ENCODE measurements at regions not wholly inside any gene's neighbourhood (a gene's known extent, or its start where the extent isn't known, plus 50 kb on each side); places are given as distances from the start of the nearest gene placed in this dataset.

DNA sequence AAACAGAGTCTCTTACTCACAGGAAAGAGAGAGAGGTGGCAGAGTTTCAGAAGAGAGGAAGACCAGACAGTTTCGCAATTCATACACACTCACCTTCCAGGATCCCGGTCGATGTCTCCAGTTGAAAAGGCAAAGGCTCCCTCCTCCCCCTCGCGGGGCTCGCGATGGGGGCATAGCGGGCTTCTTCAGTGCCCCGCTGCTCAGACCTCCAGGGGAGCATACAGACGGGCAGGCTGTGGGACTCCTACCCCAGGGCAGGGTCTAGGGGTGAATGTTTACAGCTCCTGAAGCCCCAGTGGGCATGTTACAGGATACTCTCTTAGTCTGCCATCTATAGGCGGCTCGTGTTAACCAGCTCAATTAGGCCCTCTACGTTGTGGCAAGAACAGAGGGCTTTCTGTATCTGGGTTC is 139.2 kb downstream of the SLITRK5 start (continued):
- no peak for TF ChIP-seq EGR1 (IDR thresholded peaks at IDR 0.05; ENCODE audit: low read depth in 2 of 2)
- no peak for TF ChIP-seq NR2F2 (IDR thresholded peaks at IDR 0.05)
- TF ChIP-seq ZBTB33 (IDR thresholded peaks at IDR 0.05), result no peak
- TF ChIP-seq JUND (IDR thresholded peaks at IDR 0.05), result no peak

GRCh38 chr13:87810920-87811344 is 139.8 kb downstream of the SLITRK5 start:
- no peaks in the 10 kb centered on the region for H3K9me3 ChIP-seq (ENCODE audit: control insufficient read depth in 4 of 4, low read length in 3 of 4)
- no peak for DNase-seq (ENCODE audit: low spot score)
- no peaks in the 10 kb centered on the region for H3K4me1 ChIP-seq (ENCODE audit: control insufficient read depth in 4 of 4, insufficient read depth in 4 of 4, low read length in 3 of 4)
- no peaks in the 10 kb centered on the region for H3K36me3 ChIP-seq (ENCODE audit: control insufficient read depth in 4 of 4, insufficient read depth in 3 of 4, low read depth in 1 of 4, low read length in 3 of 4)
- H3K9ac ChIP-seq (ENCODE audit: low read depth in 1 of 2, low read length in 2 of 2), result no peak overlapping the region
- no peak overlapping the region for H3K4me3 ChIP-seq (ENCODE audit: low read depth in 1 of 3, low read length in 3 of 3)
- no peak overlapping the region for H3K27ac ChIP-seq (ENCODE audit: low read depth in 1 of 2, low read length in 2 of 2)
- WGBS, result 76% methylated on average over 14 of the region's 14 CpGs
- TF ChIP-seq GABPA (IDR thresholded peaks at IDR 0.05 in 1 of 2, conservative IDR thresholded peaks at IDR 0.05 in 1 of 2) (no peak), TAF1 (conservative IDR thresholded peaks at IDR 0.05) (no peak), RXRA (IDR thresholded peaks at IDR 0.05) (no peak), RAD21 (IDR thresholded peaks at IDR 0.05) (no peak), SP1 (IDR thresholded peaks at IDR 0.05) (no peak), FOXA2 (IDR thresholded peaks at IDR 0.05) (no peak), FOXA1 (IDR thresholded peaks at IDR 0.05) (no peak), HNF4A (conservative IDR thresholded peaks at IDR 0.05) (no peak), ZBTB33 (IDR thresholded peaks at IDR 0.05) (no peak), HNF4G (IDR thresholded peaks at IDR 0.05) (no peak), NR2F2 (IDR thresholded peaks at IDR 0.05) (no peak), EGR1 (IDR thresholded peaks at IDR 0.05; ENCODE audit: low read depth in 2 of 2) (no peak)
- TF ChIP-seq, protein P1, sequence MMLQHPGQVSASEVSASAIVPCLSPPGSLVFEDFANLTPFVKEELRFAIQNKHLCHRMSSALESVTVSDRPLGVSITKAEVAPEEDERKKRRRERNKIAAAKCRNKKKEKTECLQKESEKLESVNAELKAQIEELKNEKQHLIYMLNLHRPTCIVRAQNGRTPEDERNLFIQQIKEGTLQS (IDR thresholded peaks at IDR 0.05), result no peak
- TF ChIP-seq, protein P2, sequence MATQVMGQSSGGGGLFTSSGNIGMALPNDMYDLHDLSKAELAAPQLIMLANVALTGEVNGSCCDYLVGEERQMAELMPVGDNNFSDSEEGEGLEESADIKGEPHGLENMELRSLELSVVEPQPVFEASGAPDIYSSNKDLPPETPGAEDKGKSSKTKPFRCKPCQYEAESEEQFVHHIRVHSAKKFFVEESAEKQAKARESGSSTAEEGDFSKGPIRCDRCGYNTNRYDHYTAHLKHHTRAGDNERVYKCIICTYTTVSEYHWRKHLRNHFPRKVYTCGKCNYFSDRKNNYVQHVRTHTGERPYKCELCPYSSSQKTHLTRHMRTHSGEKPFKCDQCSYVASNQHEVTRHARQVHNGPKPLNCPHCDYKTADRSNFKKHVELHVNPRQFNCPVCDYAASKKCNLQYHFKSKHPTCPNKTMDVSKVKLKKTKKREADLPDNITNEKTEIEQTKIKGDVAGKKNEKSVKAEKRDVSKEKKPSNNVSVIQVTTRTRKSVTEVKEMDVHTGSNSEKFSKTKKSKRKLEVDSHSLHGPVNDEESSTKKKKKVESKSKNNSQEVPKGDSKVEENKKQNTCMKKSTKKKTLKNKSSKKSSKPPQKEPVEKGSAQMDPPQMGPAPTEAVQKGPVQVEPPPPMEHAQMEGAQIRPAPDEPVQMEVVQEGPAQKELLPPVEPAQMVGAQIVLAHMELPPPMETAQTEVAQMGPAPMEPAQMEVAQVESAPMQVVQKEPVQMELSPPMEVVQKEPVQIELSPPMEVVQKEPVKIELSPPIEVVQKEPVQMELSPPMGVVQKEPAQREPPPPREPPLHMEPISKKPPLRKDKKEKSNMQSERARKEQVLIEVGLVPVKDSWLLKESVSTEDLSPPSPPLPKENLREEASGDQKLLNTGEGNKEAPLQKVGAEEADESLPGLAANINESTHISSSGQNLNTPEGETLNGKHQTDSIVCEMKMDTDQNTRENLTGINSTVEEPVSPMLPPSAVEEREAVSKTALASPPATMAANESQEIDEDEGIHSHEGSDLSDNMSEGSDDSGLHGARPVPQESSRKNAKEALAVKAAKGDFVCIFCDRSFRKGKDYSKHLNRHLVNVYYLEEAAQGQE (IDR thresholded peaks at IDR 0.05), result no peak
- TF ChIP-seq, protein P3, sequence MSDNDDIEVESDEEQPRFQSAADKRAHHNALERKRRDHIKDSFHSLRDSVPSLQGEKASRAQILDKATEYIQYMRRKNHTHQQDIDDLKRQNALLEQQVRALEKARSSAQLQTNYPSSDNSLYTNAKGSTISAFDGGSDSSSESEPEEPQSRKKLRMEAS (IDR thresholded peaks at IDR 0.05), result no peak
- no peaks in the 10 kb centered on the region for H3K27me3 ChIP-seq (ENCODE audit: control insufficient read depth in 4 of 4, insufficient read depth in 4 of 4, low read length in 3 of 4)

All from liver (tissue), 7 donors.